ENCODE measurements at regions not wholly inside any gene's neighbourhood (a gene's known extent, or its start where the extent isn't known, plus 50 kb on each side); places are given as distances from the start of the nearest gene placed in this dataset.

GRCh38 chr1:55512466-55512865 is 297.3 kb upstream of the USP24 start:
- DNase-seq (ENCODE audit: low read depth in 2 of 2) = no peak

GRCh38 chr1:55507578-55507931 is 292.4 kb upstream of the USP24 start:
- no peak for DNase-seq (ENCODE audit: low read depth in 2 of 2)

GRCh38 chr1:55506740-55507577 is 291.8 kb upstream of the USP24 start:
- DNase-seq (ENCODE audit: low read depth in 2 of 2) = no peak

GRCh38 chr1:55505326-55505725 is 290.2 kb upstream of the USP24 start:
- no peak for DNase-seq (ENCODE audit: low read depth in 2 of 2)

- DNase-seq (ENCODE audit: low read depth in 2 of 2) = no peak
Observed at GRCh38 chr1:55504306-55504731, 289.2 kb upstream of the USP24 start.

- DNase-seq (ENCODE audit: low read depth in 2 of 2) = no peak
Observed at GRCh38 chr1:55503663-55504305, 288.6 kb upstream of the USP24 start.

GRCh38 chr1:55500601-55501000 is 285.4 kb upstream of the USP24 start:
- DNase-seq (ENCODE audit: low read depth in 2 of 2) = no peak

- no peak for DNase-seq (ENCODE audit: low read depth in 2 of 2)
Observed at GRCh38 chr1:55490547-55490946, 275.4 kb upstream of the USP24 start.

- DNase-seq (ENCODE audit: low read depth in 2 of 2) = no peak
Observed at GRCh38 chr1:55484173-55484572, 269.0 kb upstream of the USP24 start.

- DNase-seq (ENCODE audit: low read depth in 2 of 2) = no peak
Observed at GRCh38 chr1:55483523-55483922, 268.4 kb upstream of the USP24 start.

GRCh38 chr1:55481634-55482033 is 266.5 kb upstream of the USP24 start:
- DNase-seq (ENCODE audit: low read depth in 2 of 2) = no peak

GRCh38 chr1:55480029-55480795 is 265.0 kb upstream of the USP24 start:
- DNase-seq (ENCODE audit: low read depth in 2 of 2) = no peak

- DNase-seq (ENCODE audit: low read depth in 2 of 2) = no peak
Observed at GRCh38 chr1:55478742-55479141, 263.6 kb upstream of the USP24 start.

GRCh38 chr1:55477953-55478352 is 262.8 kb upstream of the USP24 start:
- DNase-seq (ENCODE audit: low read depth in 2 of 2) = no peak

- no peak for DNase-seq (ENCODE audit: low read depth in 2 of 2)
Observed at GRCh38 chr1:55476445-55477015, 261.4 kb upstream of the USP24 start.

GRCh38 chr1:55474168-55474786 is 259.1 kb upstream of the USP24 start:
- DNase-seq (ENCODE audit: low read depth in 2 of 2) = no peak

GRCh38 chr1:55473661-55474060 is 258.5 kb upstream of the USP24 start:
- DNase-seq (ENCODE audit: low read depth in 2 of 2) = no peak

- no peak for DNase-seq (ENCODE audit: low read depth in 2 of 2)
Observed at GRCh38 chr1:55472784-55473183, 257.6 kb upstream of the USP24 start.

- no peak for DNase-seq (ENCODE audit: low read depth in 2 of 2)
Observed at GRCh38 chr1:55472115-55472514, 257.0 kb upstream of the USP24 start.

GRCh38 chr1:55468142-55468795 is 253.1 kb upstream of the USP24 start:
- DNase-seq (ENCODE audit: low read depth in 2 of 2) = no peak

GRCh38 chr1:55466921-55467320 is 251.8 kb upstream of the USP24 start:
- no peak for DNase-seq (ENCODE audit: low read depth in 2 of 2)
